ENCODE measurements at regions not wholly inside any gene's neighbourhood (a gene's known extent, or its start where the extent isn't known, plus 50 kb on each side); places are given as distances from the start of the nearest gene placed in this dataset.

DNA sequence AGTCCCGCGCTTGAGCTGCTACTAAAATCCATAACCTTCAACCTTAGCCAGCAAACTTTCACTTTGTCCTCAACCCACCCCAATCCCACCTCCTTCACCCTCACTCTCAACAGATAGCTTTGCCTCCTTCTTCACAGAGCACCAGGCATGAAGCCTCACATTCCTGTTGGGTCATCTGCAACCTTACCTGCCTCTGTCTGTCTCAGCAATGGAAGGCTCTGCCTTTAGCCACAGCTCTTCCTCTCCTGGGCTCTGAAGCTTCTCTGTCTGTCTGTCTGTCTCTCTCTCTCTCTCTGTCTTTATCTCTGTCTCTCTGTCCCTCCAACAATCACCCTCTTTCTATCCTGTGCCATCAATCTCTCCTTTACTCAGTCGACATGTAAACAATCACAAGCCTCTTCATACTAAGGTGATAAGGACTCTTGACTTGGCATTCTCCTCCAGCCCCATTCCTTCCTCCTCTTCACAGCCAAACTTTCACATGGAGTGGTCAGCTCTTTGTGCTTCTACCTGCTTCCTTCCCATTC lies 220.8 kb downstream of the SPTSSA start:
- TF ChIP-seq EZH2phosphoT487 (IDR thresholded peaks at IDR 0.05) (no peak), CTCF (IDR thresholded peaks at IDR 0.05) (no peak), EZH2 (IDR thresholded peaks at IDR 0.05) (no peak)
